IMR-90 (cell line): ENCODE measurements at regions not wholly inside any gene's neighbourhood (a gene's known extent, or its start where the extent isn't known, plus 50 kb on each side); places are given as distances from the start of the nearest gene placed in this dataset.

Experiments used
- ATAC-seq: fragments of 200-7000 bp; cut with Tn5 transposase; 2 replicates; pipeline ENCODE4 v1.9.1; 2020; ENCODE audit warnings: low read depth, mild to moderate bottlenecking, moderate library complexity
- BruUV-seq: library from RNA; stranded (reverse); fragments of 400-500 nt; replicated peaks from 2 replicates; lab custom pipeline; 2021; lab: Mats Ljungman, UMichigan
- CTCF ChIA-PET: fragments of 300-600 bp; formaldehyde crosslinking; extraction: SDS; loops from one replicate; lab custom pipeline; 2021; ENCODE audit warnings: antibody characterized with exemption; lab: Yijun Ruan, JAX
- POLR2A ChIA-PET: fragments of 300-600 bp; sonication (Branson Sonifier 250); formaldehyde crosslinking; loops from one replicate; lab custom pipeline; 2022; ENCODE audit warnings: antibody characterized with exemption; ENCODE audit not compliant: unreplicated experiment; lab: Charles Lee
- DNase-seq: peaks from one replicate; pipeline ENCODE4 v3.0.0; 2013
- H2AFZ ChIP-seq: replicated peaks from 2 replicates; pipeline ENCODE3; 2013; ENCODE audit warnings: low read length, mild to moderate bottlenecking; ENCODE audit not compliant: poor library complexity
- H2AK5ac ChIP-seq: 2 replicates; pipeline ENCODE4 v1.6.1; 2013; ENCODE audit warnings: low read depth, low read length, inconsistent platforms
- H2AK9ac ChIP-seq: replicated peaks from 2 replicates; pipeline ENCODE3; 2013; ENCODE audit warnings: mild to moderate bottlenecking, low read depth, low read length, moderate library complexity; ENCODE audit not compliant: poor library complexity
- H2BK120ac ChIP-seq: 2 replicates; pipeline ENCODE4 v1.6.1; 2013; ENCODE audit warnings: low read depth, low read length, inconsistent platforms
- H2BK15ac ChIP-seq: 3 replicates; pipeline ENCODE4 v1.6.1; 2013; ENCODE audit warnings: low read depth, low read length, inconsistent platforms
- H2BK20ac ChIP-seq: 2 replicates; pipeline ENCODE4 v1.6.1; 2013; ENCODE audit warnings: low read depth, mild to moderate bottlenecking, inconsistent platforms, low read length, moderate library complexity
- H2BK5ac ChIP-seq: 2 replicates; pipeline ENCODE4 v1.6.1; 2013; ENCODE audit warnings: mild to moderate bottlenecking, low read depth, low read length, inconsistent platforms; ENCODE audit not compliant: poor library complexity, severe bottlenecking
- H3K14ac ChIP-seq: replicated peaks from 2 replicates; pipeline ENCODE4 v1.6.1; 2013; ENCODE audit warnings: low read depth, low read length, inconsistent platforms
- H3K18ac ChIP-seq: 2 replicates; pipeline ENCODE4 v1.6.1; 2013; ENCODE audit warnings: low read depth, low read length, control low read depth
- H3K23ac ChIP-seq: 2 replicates; pipeline ENCODE4 v1.6.1; 2013; ENCODE audit warnings: low read depth, low read length, inconsistent platforms
- H3K27ac ChIP-seq: 2 replicates; pipeline ENCODE4 v1.5.1; 2013; ENCODE audit warnings: mild to moderate bottlenecking, control low read depth, low read length; ENCODE audit not compliant: insufficient read depth
- H3K27me3 ChIP-seq: 2 replicates; pipeline ENCODE4 v1.6.1; 2013; ENCODE audit warnings: low read length; ENCODE audit not compliant: control insufficient read depth, insufficient read depth
- H3K36me3 ChIP-seq: 2 replicates; pipeline ENCODE4 v1.6.1; 2013; ENCODE audit warnings: low read length, mixed read lengths; ENCODE audit not compliant: control insufficient read depth, insufficient read depth
- H3K4ac ChIP-seq: 2 replicates; pipeline ENCODE4 v1.6.1; 2013; ENCODE audit warnings: low read depth, low read length, inconsistent platforms
- H3K4me1 ChIP-seq: 2 replicates; pipeline ENCODE4 v1.6.1; 2013; ENCODE audit warnings: low read length, mixed read lengths; ENCODE audit not compliant: control insufficient read depth, insufficient read depth
- H3K4me2 ChIP-seq: 2 replicates; pipeline ENCODE4 v1.6.1; 2013; ENCODE audit warnings: low read depth, mild to moderate bottlenecking, control low read depth, low read length, moderate library complexity
- H3K4me3 ChIP-seq: 2 replicates; pipeline ENCODE4 v1.5.1; 2013; ENCODE audit warnings: low read depth, mild to moderate bottlenecking, control low read depth, low read length, moderate library complexity; ENCODE audit not compliant: insufficient read depth
- H3K56ac ChIP-seq: 2 replicates; pipeline ENCODE4 v1.6.1; 2013; ENCODE audit warnings: low read length, inconsistent platforms; ENCODE audit not compliant: insufficient read depth; ENCODE audit errors: extremely low read depth
- H3K79me1 ChIP-seq, 2 experiments: 2 replicates each; pipeline ENCODE4 v1.6.1; 2013; ENCODE audit warnings: low read length in 2 of 2, inconsistent platforms in 1 of 2, low read depth in 1 of 2
- H3K9ac ChIP-seq: 2 replicates; pipeline ENCODE4 v1.6.1; 2013; ENCODE audit warnings: low read depth, low read length, control low read depth
- H3K9me1 ChIP-seq: 2 replicates; pipeline ENCODE4 v1.6.1; 2013; ENCODE audit warnings: low read length, inconsistent platforms; ENCODE audit not compliant: insufficient read depth
- H3K9me3 ChIP-seq: 2 replicates; pipeline ENCODE4 v1.6.1; 2013; ENCODE audit warnings: low read length; ENCODE audit not compliant: control insufficient read depth, insufficient read depth
- H4K20me1 ChIP-seq: 2 replicates; pipeline ENCODE4 v1.6.1; 2013; ENCODE audit warnings: low read length, inconsistent platforms; ENCODE audit not compliant: insufficient read depth
- H4K5ac ChIP-seq: 2 replicates; pipeline ENCODE4 v1.6.1; 2013; ENCODE audit warnings: mild to moderate bottlenecking, low read depth, low read length, control low read depth
- H4K8ac ChIP-seq, 2 experiments: 2 replicates each; pipeline ENCODE4 v1.6.1; 2013; ENCODE audit warnings: low read depth in 2 of 2, low read length in 2 of 2, control low read depth in 1 of 2, inconsistent platforms in 1 of 2
- H4K91ac ChIP-seq: 2 replicates; pipeline ENCODE4 v1.6.1; 2013; ENCODE audit warnings: low read depth, low read length, inconsistent platforms; ENCODE audit not compliant: insufficient read depth
- BHLHE40 ChIP-seq: fragments of 150-350 bp; IDR thresholded peaks from 2 replicates; pipeline ENCODE4 v1.6.1; 2016; ENCODE audit warnings: mild to moderate bottlenecking, low read depth, low read length
- CTCF ChIP-seq: conservative IDR thresholded peaks from 2 replicates; pipeline ENCODE4 v1.5.1; 2012; ENCODE audit warnings: mild to moderate bottlenecking, low read depth, low read length, improper control_type of control experiment
- ELK1 ChIP-seq: fragments of 150-350 bp; IDR thresholded peaks from 2 replicates; pipeline ENCODE4 v1.6.1; 2016; ENCODE audit warnings: low read depth, mild to moderate bottlenecking, low read length, moderate library complexity, borderline replicate concordance
- MXI1 ChIP-seq: IDR thresholded peaks from 2 replicates; pipeline ENCODE4 v1.6.1; 2012; ENCODE audit warnings: low read depth, mild to moderate bottlenecking, low read length, moderate library complexity, borderline replicate concordance
- POLR2A ChIP-seq: IDR thresholded peaks from 2 replicates; pipeline ENCODE4 v1.6.1; 2012; ENCODE audit warnings: mild to moderate bottlenecking, low read depth, low read length
- RAD21 ChIP-seq: IDR thresholded peaks from 2 replicates; pipeline ENCODE4 v1.6.1; 2012; ENCODE audit warnings: low read length, improper control_type of control experiment
- RFX5 ChIP-seq: IDR thresholded peaks from 2 replicates; pipeline ENCODE4 v1.8.0; 2012; ENCODE audit warnings: low read depth, mild to moderate bottlenecking, low read length, moderate library complexity
- SMC3 ChIP-seq: fragments of 150-350 bp; IDR thresholded peaks from 2 replicates; pipeline ENCODE4 v1.6.1; 2016; ENCODE audit warnings: low read depth, mild to moderate bottlenecking, antibody characterized with exemption, low read length, moderate library complexity
- USF2 ChIP-seq: fragments of 150-350 bp; IDR thresholded peaks from 2 replicates; pipeline ENCODE4 v1.6.1; 2017; ENCODE audit warnings: mild to moderate bottlenecking, antibody characterized with exemption, low read length, low read depth
- WGBS, 2 experiments: methylation state at CpG; one replicate each; pipeline versions ENCODE4 v1.1.5 to v1.1.7; 2013; ENCODE audit warnings: missing lambda C conversion rate in 2 of 2; ENCODE audit not compliant: insufficient read length in 1 of 2; ENCODE audit errors: extremely low coverage in 2 of 2; 5-methylcytosine and 5-hydroxymethylcytosine counted together
- dilution Hi-C: fragments of 300-500 bp; cut with HindIII; formaldehyde crosslinking; loops from one replicate; pipeline ENCODE4 v1.14.3; 2018; ENCODE audit warnings: low sequenced_read_pairs; ENCODE audit not compliant: unreplicated experiment
- in situ Hi-C: fragments of 300-500 bp; cut with MboI; formaldehyde crosslinking; loops from 3 replicates; pipeline ENCODE4 v1.14.3; 2019; ENCODE audit warnings: low sequenced_read_pairs, inconsistent platforms, mixed read lengths
- intact Hi-C: fragments of 100-400 bp; cut with micrococcal nuclease; formaldehyde crosslinking; loops from 2 replicates; pipeline ENCODE4 v1.10.0; 2022

GRCh38 chr9:103203172-103203571 is 208.0 kb downstream of the CYLC2 start:
- Histone ChIP-seq H3K27me3 (no peaks in the 10 kb centered on the region), H3K14ac (no peak overlapping the region), H3K4ac (no peak overlapping the region), H3K56ac (no peak overlapping the region), H3K9me1 (no peaks in the 10 kb centered on the region), H2BK15ac (no peak overlapping the region), H2BK5ac (no peak overlapping the region), H4K5ac (no peak overlapping the region), H3K18ac (no peak overlapping the region), H2BK20ac (no peak overlapping the region), H3K23ac (no peak overlapping the region), H2AK9ac (no peak overlapping the region), H3K27ac (no peak overlapping the region), H2AK5ac (no peak overlapping the region), H3K4me1 (no peaks in the 10 kb centered on the region), H4K91ac (no peak overlapping the region), H4K8ac (no peak overlapping the region), H3K9me3 (no peaks in the 10 kb centered on the region), H3K9ac (no peak overlapping the region), H3K36me3 (no peaks in the 10 kb centered on the region), H2AFZ (no peak overlapping the region), H3K79me1 (no peaks in the 10 kb centered on the region), H3K4me2 (no peak overlapping the region), H2BK120ac (no peak overlapping the region), H3K4me3 (no peak overlapping the region), H4K20me1 (no peaks in the 10 kb centered on the region)
- in situ Hi-C loops (loop anchor here (25.0 kb wide), 1 partner anchor 91 kb away; no protein-coding TSS in a partner anchor), intact Hi-C loops (no loop called here), dilution Hi-C loops (no loop called here)
- ChIA-PET CTCF (no interaction called here), POLR2A (no interaction called here)
- ATAC-seq (no peak), DNase-seq (no peak)
- BruUV-seq: no TSS peak
- no CpG with 5 or more reads among the region's 2 CpGs for WGBS, 2 experiments
- TF ChIP-seq RFX5 (no peak), RAD21 (no peak), CTCF (no peak), POLR2A (no peak), USF2 (no peak), SMC3 (no peak), ELK1 (no peak), BHLHE40 (no peak), MXI1 (no peak)
